Prostate gland (tissue), 2 donors: ENCODE measurements at regions not wholly inside any gene's neighbourhood (a gene's known extent, or its start where the extent isn't known, plus 50 kb on each side); places are given as distances from the start of the nearest gene placed in this dataset.
"Not testable (repeated sequence)": the region's sequence is repeated elsewhere in the genome, so short reads cannot be mapped to it uniquely, and the experiment has no call there.

Experiments used
- POLR2A ChIP-seq: fragments of 450-650 bp; IDR thresholded peaks from one replicate; pipeline ENCODE4 v1.6.1; 2016; ENCODE audit warnings: antibody characterized with exemption, mild to moderate bottlenecking
- TF ChIP-seq, protein P1 (sequence below), 4 experiments: fragments of 200-600 bp in 2 of 4; fragments of 450-650 bp in 2 of 4; sonication (generic) in 2 of 4; IDR thresholded peaks; 1 replicate in 3 of 4; 2 replicates in 1 of 4; pipeline ENCODE4 v1.5.1; 2016 to 2019; ENCODE audit warnings: antibody characterized with exemption in 4 of 4, mild to moderate bottlenecking in 2 of 4, moderate library complexity in 2 of 4

DNA sequence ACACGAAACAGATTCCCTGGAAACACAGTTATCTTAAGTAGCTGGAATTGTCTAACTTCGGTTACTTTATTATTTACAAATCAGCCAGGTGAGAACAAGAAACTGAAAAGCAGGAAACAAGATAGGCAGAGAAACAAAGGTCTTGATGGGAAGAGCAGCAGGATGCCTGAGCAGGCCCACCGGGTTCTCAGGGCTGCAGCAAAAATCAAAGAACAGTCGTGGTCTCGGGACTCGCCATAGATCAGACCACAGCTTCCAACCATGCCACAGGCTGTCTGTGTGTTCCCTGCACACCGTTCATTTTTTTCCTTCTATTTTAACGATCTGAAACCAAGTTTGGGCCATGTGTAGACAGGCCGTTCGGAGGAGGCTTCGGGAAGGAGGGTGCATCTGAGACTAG lies 62.7 kb upstream of the SOX11 start:
- TF ChIP-seq, protein P1, sequence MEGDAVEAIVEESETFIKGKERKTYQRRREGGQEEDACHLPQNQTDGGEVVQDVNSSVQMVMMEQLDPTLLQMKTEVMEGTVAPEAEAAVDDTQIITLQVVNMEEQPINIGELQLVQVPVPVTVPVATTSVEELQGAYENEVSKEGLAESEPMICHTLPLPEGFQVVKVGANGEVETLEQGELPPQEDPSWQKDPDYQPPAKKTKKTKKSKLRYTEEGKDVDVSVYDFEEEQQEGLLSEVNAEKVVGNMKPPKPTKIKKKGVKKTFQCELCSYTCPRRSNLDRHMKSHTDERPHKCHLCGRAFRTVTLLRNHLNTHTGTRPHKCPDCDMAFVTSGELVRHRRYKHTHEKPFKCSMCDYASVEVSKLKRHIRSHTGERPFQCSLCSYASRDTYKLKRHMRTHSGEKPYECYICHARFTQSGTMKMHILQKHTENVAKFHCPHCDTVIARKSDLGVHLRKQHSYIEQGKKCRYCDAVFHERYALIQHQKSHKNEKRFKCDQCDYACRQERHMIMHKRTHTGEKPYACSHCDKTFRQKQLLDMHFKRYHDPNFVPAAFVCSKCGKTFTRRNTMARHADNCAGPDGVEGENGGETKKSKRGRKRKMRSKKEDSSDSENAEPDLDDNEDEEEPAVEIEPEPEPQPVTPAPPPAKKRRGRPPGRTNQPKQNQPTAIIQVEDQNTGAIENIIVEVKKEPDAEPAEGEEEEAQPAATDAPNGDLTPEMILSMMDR (IDR thresholded peaks at IDR 0.05) = not testable (repeated sequence)
- not testable (repeated sequence) for TF ChIP-seq POLR2A
